Retinal pigment epithelial cell (primary cell): ENCODE measurements at regions not wholly inside any gene's neighbourhood (a gene's known extent, or its start where the extent isn't known, plus 50 kb on each side); places are given as distances from the start of the nearest gene placed in this dataset.
A peak's percentile ranks its signal among the peaks of the same experiment; 100 is the strongest.
"Not testable (repeated sequence)": the region's sequence is repeated elsewhere in the genome, so short reads cannot be mapped to it uniquely, and the experiment has no call there.

Source experiments
- DNase-seq: peaks from one replicate; pipeline ENCODE4 v3.0.0-alpha.2; 2010; ENCODE audit warnings: low read depth
- H3K4me3 ChIP-seq: 2 replicates; pipeline ENCODE4 v1.5.1; 2011; ENCODE audit warnings: mild to moderate bottlenecking, low read length, control low read depth, moderate library complexity
- TF ChIP-seq, protein P1 (sequence below): conservative IDR thresholded peaks from 2 replicates; pipeline ENCODE4 v1.5.1; 2011; ENCODE audit warnings: low read depth, low read length, control low read depth, inconsistent platforms

DNA sequence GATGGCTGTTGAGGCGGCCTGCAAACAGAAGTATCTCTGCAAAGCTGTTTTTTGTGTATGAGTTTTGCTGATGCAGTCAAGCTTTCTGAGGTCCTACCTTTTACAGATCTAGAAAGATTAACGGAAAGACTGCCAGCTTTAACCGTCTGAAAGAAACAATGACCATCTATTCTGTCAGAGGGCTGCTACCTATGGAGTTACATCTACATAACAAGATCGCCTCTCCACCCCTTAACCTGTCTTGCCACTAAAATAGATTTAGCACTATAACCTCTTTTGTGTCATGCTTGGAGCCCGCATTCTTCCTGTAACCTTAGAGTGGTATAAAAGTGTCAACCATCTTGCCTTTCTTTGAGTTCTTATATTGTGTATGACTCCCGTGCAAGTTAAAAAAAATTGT, 291.2 kb downstream of the POM121L12 start:
- no peak overlapping the region for H3K4me3 ChIP-seq
- no peak for DNase-seq
- TF ChIP-seq, protein P1, sequence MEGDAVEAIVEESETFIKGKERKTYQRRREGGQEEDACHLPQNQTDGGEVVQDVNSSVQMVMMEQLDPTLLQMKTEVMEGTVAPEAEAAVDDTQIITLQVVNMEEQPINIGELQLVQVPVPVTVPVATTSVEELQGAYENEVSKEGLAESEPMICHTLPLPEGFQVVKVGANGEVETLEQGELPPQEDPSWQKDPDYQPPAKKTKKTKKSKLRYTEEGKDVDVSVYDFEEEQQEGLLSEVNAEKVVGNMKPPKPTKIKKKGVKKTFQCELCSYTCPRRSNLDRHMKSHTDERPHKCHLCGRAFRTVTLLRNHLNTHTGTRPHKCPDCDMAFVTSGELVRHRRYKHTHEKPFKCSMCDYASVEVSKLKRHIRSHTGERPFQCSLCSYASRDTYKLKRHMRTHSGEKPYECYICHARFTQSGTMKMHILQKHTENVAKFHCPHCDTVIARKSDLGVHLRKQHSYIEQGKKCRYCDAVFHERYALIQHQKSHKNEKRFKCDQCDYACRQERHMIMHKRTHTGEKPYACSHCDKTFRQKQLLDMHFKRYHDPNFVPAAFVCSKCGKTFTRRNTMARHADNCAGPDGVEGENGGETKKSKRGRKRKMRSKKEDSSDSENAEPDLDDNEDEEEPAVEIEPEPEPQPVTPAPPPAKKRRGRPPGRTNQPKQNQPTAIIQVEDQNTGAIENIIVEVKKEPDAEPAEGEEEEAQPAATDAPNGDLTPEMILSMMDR: no peak

GRCh38 chr7:53336105-53336668, 300.8 kb downstream of the POM121L12 start:
- no peak overlapping the region for H3K4me3 ChIP-seq
- DNase-seq: no peak
- TF ChIP-seq, protein P1: no peak

- H3K4me3 ChIP-seq: no peak overlapping the region
- no peak for DNase-seq
- TF ChIP-seq, protein P1: no peak
Measured at GRCh38 chr7:53340220-53340619, 304.8 kb downstream of the POM121L12 start.

DNA sequence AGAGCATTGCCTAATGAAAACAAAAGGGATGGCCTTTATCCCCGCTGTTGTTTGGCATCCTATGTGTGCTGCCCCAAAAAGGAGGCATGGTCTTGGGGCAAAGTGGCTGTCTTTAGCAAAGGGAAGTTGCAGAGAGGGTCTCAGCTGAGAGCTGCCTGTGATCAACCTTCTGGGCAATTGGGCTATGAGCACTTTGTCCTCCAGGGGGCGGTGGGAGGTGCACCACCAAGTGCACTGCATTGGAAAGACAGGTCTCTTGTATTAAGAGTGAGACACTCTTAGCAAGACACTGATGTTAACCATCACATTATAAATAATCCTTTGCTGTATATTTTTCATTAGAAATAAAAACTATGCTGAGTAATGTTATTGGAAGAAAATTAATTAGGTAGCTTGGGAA, 314.8 kb downstream of the POM121L12 start:
- no peak for DNase-seq
- TF ChIP-seq, protein P1: peak; percentile 2
- no peak overlapping the region for H3K4me3 ChIP-seq

GRCh38 chr7:53351681-53352080, 316.2 kb downstream of the POM121L12 start:
- H3K4me3 ChIP-seq: no peak overlapping the region
- no peak for DNase-seq
- TF ChIP-seq, protein P1: no peak

DNA sequence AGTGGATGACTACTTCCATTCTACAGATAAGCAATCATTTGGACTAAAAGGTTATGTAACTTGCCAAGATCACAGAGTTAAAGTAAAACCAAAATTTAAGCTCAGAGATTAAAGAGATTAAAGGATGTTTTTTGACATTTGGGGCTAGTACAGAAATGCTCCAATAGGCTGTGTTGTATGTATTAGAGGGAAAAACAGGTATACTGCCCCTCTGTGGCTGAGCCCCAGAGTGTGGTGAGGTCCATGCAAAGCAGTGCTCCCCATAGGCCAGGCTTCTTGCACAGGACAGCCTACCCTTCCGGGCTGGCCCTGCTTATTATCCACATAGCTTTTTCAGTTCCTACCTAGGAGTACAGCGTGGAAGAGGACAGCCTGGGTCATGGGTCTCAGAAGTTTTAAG, 322.8 kb downstream of the POM121L12 start:
- TF ChIP-seq, protein P1: no peak
- no peak for DNase-seq
- no peak overlapping the region for H3K4me3 ChIP-seq

GRCh38 chr7:53383131-53383530, 347.7 kb downstream of the POM121L12 start:
- no peak overlapping the region for H3K4me3 ChIP-seq
- TF ChIP-seq, protein P1: no peak
- no peak for DNase-seq

- DNase-seq, H3K4me3 ChIP-seq: not testable (repeated sequence)
Measured at GRCh38 chr7:53385239-53385638, 349.8 kb downstream of the POM121L12 start.
